ENCODE measurements at regions not wholly inside any gene's neighbourhood (a gene's known extent, or its start where the extent isn't known, plus 50 kb on each side); places are given as distances from the start of the nearest gene placed in this dataset.

DNA sequence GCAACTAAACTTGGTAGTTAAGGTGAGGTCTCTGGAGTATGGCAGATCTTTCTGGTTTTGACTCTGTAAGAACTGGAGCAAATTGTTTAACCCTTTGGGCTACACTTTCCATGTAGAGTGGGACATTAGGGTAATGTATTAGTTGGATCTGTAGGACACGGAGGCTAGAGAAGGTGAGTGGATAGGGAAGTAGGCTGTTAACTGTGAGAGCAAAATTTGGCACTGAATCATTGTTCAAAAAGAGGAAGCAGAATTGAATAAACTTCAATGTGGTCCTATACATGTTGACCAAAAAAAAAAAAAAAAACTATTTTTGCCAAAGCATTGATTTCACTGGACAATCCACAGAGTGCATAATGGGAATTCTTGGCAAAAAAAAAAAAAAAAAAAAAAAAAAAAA lies 370.2 kb upstream of the CHORDC1 start:
- ChIA-PET CTCF (no interaction called here), POLR2A (no interaction called here)
- H4K20me1 ChIP-seq (replicated peaks; ENCODE audit: control insufficient read depth, extremely low read depth, insufficient read depth, low read length): no peaks in the 10 kb centered on the region
- no peak overlapping the region for H2AFZ ChIP-seq (ENCODE audit: low read depth, low read length)
- TF ChIP-seq MYC (IDR thresholded peaks at IDR 0.05; ENCODE audit: low read depth, low read length) (no peak), POLR2A (IDR thresholded peaks at IDR 0.05; ENCODE audit: low read depth, low read length) (no peak), GATA2 (IDR thresholded peaks at IDR 0.05; ENCODE audit: insufficient read depth, insufficient read length, low read depth, low read length) (no peak), FOS (IDR thresholded peaks at IDR 0.05; ENCODE audit: borderline replicate concordance, insufficient read depth, low read length) (no peak), POLR2AphosphoS5 (IDR thresholded peaks at IDR 0.05; ENCODE audit: insufficient read depth, low read depth, low read length) (no peak), EZH2 (IDR thresholded peaks at IDR 0.05; ENCODE audit: borderline replicate concordance, low read depth, low read length, severe bottlenecking) (no peak), JUN (IDR thresholded peaks at IDR 0.05; ENCODE audit: borderline replicate concordance, insufficient read depth, insufficient read length, low read depth) (no peak)
- TF ChIP-seq, protein P1, sequence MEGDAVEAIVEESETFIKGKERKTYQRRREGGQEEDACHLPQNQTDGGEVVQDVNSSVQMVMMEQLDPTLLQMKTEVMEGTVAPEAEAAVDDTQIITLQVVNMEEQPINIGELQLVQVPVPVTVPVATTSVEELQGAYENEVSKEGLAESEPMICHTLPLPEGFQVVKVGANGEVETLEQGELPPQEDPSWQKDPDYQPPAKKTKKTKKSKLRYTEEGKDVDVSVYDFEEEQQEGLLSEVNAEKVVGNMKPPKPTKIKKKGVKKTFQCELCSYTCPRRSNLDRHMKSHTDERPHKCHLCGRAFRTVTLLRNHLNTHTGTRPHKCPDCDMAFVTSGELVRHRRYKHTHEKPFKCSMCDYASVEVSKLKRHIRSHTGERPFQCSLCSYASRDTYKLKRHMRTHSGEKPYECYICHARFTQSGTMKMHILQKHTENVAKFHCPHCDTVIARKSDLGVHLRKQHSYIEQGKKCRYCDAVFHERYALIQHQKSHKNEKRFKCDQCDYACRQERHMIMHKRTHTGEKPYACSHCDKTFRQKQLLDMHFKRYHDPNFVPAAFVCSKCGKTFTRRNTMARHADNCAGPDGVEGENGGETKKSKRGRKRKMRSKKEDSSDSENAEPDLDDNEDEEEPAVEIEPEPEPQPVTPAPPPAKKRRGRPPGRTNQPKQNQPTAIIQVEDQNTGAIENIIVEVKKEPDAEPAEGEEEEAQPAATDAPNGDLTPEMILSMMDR (IDR thresholded peaks at IDR 0.05; ENCODE audit: extremely low read depth in 1 of 2, insufficient read depth in 1 of 2, low read depth in 1 of 2, low read length in 2 of 2): no peak
- TF ChIP-seq, protein P2, sequence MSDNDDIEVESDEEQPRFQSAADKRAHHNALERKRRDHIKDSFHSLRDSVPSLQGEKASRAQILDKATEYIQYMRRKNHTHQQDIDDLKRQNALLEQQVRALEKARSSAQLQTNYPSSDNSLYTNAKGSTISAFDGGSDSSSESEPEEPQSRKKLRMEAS (IDR thresholded peaks at IDR 0.05; ENCODE audit: insufficient read depth, insufficient read length): no peak
- no peak overlapping the region for H3K4me2 ChIP-seq (ENCODE audit: insufficient read depth, low read length)
- FAIRE-seq: no peak
- no TSS peak for BruUV-seq (replicated peaks)
- no peak overlapping the region for H3K4me3 ChIP-seq (replicated peaks in 1 of 3; ENCODE audit: insufficient read depth in 1 of 3, low read depth in 1 of 3, low read length in 3 of 3)
- dilution Hi-C loops (cut with MboI; ENCODE audit: extremely low pct_ligation_motif_present, low sequenced_read_pairs) (no loop called here), intact Hi-C loops (cut with micrococcal nuclease) (no loop called here)
- DNase-seq (ENCODE audit: low read depth, low spot score): no peak
- H3K9me1 ChIP-seq (replicated peaks; ENCODE audit: control insufficient read depth, extremely low read depth, insufficient read depth, low read length): no peaks in the 10 kb centered on the region
- no peak overlapping the region for H3K27ac ChIP-seq (ENCODE audit: insufficient read depth, low read depth, low read length)
- no peaks in the 10 kb centered on the region for H3K9me3 ChIP-seq (replicated peaks; ENCODE audit: control insufficient read depth, insufficient read depth, low read length)
- H3K27me3 ChIP-seq (ENCODE audit: control insufficient read depth in 2 of 2, insufficient read depth in 2 of 2, low read length in 2 of 2): no peaks in the 10 kb centered on the region
- H3K79me2 ChIP-seq (ENCODE audit: control insufficient read depth, insufficient read depth, low read length): no peaks in the 10 kb centered on the region
- H3K9ac ChIP-seq (replicated peaks; ENCODE audit: extremely low read depth, insufficient read depth, low read length): no peak overlapping the region
- no peaks in the 10 kb centered on the region for H3K36me3 ChIP-seq (ENCODE audit: control insufficient read depth in 2 of 2, extremely low read depth in 1 of 2, insufficient read depth in 2 of 2, low read length in 2 of 2)
- H3K4me1 ChIP-seq (ENCODE audit: control insufficient read depth, extremely low read depth, insufficient read depth, low read length): no peaks in the 10 kb centered on the region

Data from endothelial cell of umbilical vein (primary cell).